ENCODE measurements at regions not wholly inside any gene's neighbourhood (a gene's known extent, or its start where the extent isn't known, plus 50 kb on each side); places are given as distances from the start of the nearest gene placed in this dataset.

DNA sequence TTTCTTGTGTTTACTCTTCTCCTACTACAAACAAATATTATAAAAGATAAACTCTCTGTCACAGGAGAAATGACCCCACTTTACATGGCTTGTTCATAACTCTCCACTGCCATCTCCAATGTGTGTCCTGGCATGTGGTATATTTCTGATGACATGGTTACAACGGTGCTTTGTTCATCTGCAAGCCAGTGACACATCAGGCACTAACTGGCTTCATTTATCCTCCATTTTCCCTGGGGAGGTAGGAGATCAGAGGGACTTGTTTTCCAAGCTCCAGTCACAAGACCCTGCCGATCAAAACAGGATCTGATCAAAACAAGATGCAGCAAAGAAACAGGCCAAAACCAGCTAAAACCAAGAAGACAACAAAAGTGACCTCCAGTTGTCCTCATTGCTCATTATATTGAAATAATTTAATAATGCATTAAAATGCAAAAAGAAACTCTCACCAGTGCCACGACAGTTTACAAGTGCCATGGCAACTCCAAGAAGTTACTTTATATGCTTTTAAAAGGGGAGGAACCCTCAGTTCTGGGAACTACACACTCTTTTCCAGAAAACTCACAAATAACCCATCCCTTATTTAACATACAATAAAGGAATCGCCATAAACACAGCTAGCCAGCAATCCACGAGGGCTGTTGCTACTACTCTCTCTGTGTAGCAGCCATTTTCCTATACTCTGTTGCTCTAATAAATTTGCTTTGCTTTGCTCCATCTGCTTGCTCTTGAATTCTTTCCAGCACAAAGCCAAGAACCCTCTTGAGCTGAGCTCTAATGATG, 224.2 kb downstream of the XPNPEP1 start:
- H3K79me2 ChIP-seq (replicated peaks; ENCODE audit: insufficient read depth), result no peaks in the 10 kb centered on the region
- Mint-ChIP-seq H3K9me3 (no peaks in the 10 kb centered on the region; the same call in 2 of the 3 replicates), H3K4me1 (no peaks in the 10 kb centered on the region), H3K36me3 (ENCODE audit: low read depth) (no peaks in the 10 kb centered on the region), H3K27ac (no peak overlapping the region), H3K4me3 (no peak overlapping the region), H3K27me3 (ENCODE audit: insufficient read depth, low read depth, poor library complexity) (peaks cover 4% of the 10 kb centered on the region)
- H2AFZ ChIP-seq, result no peak overlapping the region
- H3K27me3 ChIP-seq (ENCODE audit: insufficient read depth), result no peaks in the 10 kb centered on the region
- no peaks in the 10 kb centered on the region for H3K36me3 ChIP-seq (ENCODE audit: insufficient read depth)
- DNase-seq (ENCODE audit: low spot score) (no peak), ATAC-seq (no peak)
- no peak overlapping the region for H3K4me3 ChIP-seq
- 0 out of 2 replicates have a peak, but pooled peaks cover 3% of the 10 kb centered on the region for H3K9me2 ChIP-seq (ENCODE audit: insufficient read depth)
- H3K27ac ChIP-seq (ENCODE audit: low read depth), result no peak overlapping the region
- no peak overlapping the region for H3K4me2 ChIP-seq
- TF ChIP-seq NANOG (IDR thresholded peaks at IDR 0.05; ENCODE audit: borderline replicate concordance) (no peak), EZH2 (IDR thresholded peaks at IDR 0.05; ENCODE audit: low read depth, unreplicated experiment) (no peak), ZNF114 (CRISPR knock-in tag; IDR thresholded peaks at IDR 0.05) (no peak), STAT1 (IDR thresholded peaks at IDR 0.05; ENCODE audit: unreplicated experiment) (no peak), ZNF331 (CRISPR knock-in tag; IDR thresholded peaks at IDR 0.05; ENCODE audit: low read depth) (no peak), JUNB (IDR thresholded peaks at IDR 0.05; ENCODE audit: unreplicated experiment) (no peak), ETS1 (IDR thresholded peaks at IDR 0.05) (no peak), CREB1 (CRISPR knock-in tag; IDR thresholded peaks at IDR 0.05; ENCODE audit: low read depth) (no peak), POLR2AphosphoS5 (IDR thresholded peaks at IDR 0.05; ENCODE audit: low read depth) (no peak), EZH2phosphoT487 (IDR thresholded peaks at IDR 0.05; ENCODE audit: unreplicated experiment) (no peak)
- TF ChIP-seq, protein P1, sequence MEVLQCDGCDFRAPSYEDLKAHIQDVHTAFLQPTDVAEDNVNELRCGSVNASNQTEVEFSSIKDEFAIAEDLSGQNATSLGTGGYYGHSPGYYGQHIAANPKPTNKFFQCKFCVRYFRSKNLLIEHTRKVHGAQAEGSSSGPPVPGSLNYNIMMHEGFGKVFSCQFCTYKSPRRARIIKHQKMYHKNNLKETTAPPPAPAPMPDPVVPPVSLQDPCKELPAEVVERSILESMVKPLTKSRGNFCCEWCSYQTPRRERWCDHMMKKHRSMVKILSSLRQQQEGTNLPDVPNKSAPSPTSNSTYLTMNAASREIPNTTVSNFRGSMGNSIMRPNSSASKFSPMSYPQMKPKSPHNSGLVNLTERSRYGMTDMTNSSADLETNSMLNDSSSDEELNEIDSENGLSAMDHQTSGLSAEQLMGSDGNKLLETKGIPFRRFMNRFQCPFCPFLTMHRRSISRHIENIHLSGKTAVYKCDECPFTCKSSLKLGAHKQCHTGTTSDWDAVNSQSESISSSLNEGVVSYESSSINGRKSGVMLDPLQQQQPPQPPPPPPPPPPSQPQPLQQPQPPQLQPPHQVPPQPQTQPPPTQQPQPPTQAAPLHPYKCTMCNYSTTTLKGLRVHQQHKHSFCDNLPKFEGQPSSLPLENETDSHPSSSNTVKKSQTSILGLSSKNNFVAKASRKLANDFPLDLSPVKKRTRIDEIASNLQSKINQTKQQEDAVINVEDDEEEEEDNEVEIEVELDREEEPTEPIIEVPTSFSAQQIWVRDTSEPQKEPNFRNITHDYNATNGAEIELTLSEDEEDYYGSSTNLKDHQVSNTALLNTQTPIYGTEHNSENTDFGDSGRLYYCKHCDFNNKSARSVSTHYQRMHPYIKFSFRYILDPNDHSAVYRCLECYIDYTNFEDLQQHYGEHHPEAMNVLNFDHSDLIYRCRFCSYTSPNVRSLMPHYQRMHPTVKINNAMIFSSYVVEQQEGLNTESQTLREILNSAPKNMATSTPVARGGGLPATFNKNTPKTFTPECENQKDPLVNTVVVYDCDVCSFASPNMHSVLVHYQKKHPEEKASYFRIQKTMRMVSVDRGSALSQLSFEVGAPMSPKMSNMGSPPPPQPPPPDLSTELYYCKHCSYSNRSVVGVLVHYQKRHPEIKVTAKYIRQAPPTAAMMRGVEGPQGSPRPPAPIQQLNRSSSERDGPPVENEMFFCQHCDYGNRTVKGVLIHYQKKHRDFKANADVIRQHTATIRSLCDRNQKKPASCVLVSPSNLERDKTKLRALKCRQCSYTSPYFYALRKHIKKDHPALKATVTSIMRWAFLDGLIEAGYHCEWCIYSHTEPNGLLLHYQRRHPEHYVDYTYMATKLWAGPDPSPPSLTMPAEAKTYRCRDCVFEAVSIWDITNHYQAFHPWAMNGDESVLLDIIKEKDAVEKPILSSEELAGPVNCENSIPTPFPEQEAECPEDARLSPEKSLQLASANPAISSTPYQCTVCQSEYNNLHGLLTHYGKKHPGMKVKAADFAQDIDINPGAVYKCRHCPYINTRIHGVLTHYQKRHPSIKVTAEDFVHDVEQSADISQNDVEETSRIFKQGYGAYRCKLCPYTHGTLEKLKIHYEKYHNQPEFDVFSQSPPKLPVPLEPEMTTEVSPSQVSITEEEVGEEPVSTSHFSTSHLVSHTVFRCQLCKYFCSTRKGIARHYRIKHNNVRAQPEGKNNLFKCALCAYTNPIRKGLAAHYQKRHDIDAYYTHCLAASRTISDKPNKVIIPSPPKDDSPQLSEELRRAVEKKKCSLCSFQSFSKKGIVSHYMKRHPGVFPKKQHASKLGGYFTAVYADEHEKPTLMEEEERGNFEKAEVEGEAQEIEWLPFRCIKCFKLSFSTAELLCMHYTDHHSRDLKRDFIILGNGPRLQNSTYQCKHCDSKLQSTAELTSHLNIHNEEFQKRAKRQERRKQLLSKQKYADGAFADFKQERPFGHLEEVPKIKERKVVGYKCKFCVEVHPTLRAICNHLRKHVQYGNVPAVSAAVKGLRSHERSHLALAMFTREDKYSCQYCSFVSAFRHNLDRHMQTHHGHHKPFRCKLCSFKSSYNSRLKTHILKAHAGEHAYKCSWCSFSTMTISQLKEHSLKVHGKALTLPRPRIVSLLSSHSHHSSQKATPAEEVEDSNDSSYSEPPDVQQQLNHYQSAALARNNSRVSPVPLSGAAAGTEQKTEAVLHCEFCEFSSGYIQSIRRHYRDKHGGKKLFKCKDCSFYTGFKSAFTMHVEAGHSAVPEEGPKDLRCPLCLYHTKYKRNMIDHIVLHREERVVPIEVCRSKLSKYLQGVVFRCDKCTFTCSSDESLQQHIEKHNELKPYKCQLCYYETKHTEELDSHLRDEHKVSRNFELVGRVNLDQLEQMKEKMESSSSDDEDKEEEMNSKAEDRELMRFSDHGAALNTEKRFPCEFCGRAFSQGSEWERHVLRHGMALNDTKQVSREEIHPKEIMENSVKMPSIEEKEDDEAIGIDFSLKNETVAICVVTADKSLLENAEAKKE (CRISPR knock-in tag; IDR thresholded peaks at IDR 0.05), result no peak
- TF ChIP-seq, protein P2, sequence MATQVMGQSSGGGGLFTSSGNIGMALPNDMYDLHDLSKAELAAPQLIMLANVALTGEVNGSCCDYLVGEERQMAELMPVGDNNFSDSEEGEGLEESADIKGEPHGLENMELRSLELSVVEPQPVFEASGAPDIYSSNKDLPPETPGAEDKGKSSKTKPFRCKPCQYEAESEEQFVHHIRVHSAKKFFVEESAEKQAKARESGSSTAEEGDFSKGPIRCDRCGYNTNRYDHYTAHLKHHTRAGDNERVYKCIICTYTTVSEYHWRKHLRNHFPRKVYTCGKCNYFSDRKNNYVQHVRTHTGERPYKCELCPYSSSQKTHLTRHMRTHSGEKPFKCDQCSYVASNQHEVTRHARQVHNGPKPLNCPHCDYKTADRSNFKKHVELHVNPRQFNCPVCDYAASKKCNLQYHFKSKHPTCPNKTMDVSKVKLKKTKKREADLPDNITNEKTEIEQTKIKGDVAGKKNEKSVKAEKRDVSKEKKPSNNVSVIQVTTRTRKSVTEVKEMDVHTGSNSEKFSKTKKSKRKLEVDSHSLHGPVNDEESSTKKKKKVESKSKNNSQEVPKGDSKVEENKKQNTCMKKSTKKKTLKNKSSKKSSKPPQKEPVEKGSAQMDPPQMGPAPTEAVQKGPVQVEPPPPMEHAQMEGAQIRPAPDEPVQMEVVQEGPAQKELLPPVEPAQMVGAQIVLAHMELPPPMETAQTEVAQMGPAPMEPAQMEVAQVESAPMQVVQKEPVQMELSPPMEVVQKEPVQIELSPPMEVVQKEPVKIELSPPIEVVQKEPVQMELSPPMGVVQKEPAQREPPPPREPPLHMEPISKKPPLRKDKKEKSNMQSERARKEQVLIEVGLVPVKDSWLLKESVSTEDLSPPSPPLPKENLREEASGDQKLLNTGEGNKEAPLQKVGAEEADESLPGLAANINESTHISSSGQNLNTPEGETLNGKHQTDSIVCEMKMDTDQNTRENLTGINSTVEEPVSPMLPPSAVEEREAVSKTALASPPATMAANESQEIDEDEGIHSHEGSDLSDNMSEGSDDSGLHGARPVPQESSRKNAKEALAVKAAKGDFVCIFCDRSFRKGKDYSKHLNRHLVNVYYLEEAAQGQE (IDR thresholded peaks at IDR 0.05; ENCODE audit: unreplicated experiment), result no peak
- TF ChIP-seq, protein P3, sequence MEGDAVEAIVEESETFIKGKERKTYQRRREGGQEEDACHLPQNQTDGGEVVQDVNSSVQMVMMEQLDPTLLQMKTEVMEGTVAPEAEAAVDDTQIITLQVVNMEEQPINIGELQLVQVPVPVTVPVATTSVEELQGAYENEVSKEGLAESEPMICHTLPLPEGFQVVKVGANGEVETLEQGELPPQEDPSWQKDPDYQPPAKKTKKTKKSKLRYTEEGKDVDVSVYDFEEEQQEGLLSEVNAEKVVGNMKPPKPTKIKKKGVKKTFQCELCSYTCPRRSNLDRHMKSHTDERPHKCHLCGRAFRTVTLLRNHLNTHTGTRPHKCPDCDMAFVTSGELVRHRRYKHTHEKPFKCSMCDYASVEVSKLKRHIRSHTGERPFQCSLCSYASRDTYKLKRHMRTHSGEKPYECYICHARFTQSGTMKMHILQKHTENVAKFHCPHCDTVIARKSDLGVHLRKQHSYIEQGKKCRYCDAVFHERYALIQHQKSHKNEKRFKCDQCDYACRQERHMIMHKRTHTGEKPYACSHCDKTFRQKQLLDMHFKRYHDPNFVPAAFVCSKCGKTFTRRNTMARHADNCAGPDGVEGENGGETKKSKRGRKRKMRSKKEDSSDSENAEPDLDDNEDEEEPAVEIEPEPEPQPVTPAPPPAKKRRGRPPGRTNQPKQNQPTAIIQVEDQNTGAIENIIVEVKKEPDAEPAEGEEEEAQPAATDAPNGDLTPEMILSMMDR (conservative IDR thresholded peaks at IDR 0.05; ENCODE audit: low read depth in 2 of 2), result no peak
- H3F3A ChIP-seq (replicated peaks; ENCODE audit: low read depth), result no peaks in the 10 kb centered on the region
- no peaks in the 10 kb centered on the region for H3K4me1 ChIP-seq (ENCODE audit: insufficient read depth)
- H4K20me1 ChIP-seq (replicated peaks; ENCODE audit: insufficient read depth), result no peaks in the 10 kb centered on the region

Data from GM23338 (cell line).